T-helper 2 cell treated with Interferon-gamma antibody and Interleukin-4, amounts not matched to agents 100 ng/mL and 5 ng/mL, for 36 hours (primary cell): ENCODE measurements at regions not wholly inside any gene's neighbourhood (a gene's known extent, or its start where the extent isn't known, plus 50 kb on each side); places are given as distances from the start of the nearest gene placed in this dataset.

Experiments
- intact Hi-C: fragments of 100-400 bp; cut with micrococcal nuclease; formaldehyde crosslinking; loops from one replicate; pipeline ENCODE4 v1.15.1; 2023

DNA sequence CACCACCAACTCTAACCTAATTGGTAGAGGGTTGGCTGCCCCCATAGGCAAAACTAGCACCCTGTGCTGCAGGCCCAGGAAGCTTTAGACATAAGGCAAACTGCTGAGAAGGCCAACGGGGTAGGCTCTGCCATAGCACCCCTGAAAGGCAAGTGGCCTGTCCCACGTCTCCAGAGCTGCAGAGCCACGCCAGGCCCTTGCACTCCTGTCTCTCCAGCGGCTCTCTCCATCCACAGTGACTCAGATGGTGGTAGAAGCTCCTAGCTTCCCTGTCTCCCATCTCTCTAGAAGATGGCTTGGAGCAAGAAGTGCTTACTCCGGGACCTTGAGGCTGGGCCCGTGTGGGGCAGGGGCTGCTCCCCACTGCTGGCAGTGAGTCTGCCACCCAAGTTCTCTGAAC lies 310.6 kb upstream of the ZMIZ1 start:
- intact Hi-C loops, result loop anchor here (10.0 kb wide), 1 partner anchor 437 kb away; no protein-coding TSS in a partner anchor

DNA sequence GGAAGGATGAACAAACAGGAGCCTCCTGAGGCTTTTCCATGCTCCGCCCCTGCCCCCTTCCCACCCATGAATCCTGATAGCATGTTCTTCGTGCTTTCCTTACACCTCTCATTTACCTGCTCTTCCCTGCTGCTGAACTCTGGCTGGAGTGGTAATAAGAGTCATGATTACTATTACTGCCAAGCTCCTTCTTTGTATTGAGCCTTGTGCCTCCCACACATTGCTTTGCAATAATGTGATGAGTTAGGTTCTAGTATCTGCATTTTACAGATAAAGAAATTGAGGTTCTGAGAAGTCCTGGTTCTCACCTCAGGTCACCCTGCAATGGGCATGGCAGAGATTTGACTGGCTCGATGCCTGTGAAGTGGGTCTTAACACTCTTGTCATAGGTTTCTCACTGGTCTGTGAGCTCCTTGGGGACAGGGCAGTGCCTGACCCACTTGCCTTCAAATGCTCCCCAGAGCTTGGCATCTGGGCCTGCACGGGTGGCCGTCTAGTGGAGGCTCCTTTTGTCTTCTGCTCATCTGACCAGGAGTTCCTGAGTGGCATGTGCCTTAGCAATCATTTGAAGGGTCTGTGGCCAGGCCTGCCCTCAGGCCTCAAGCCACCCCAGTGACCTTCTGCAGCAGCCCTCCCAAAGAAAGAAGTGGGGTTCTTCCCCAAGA lies 309.2 kb upstream of the ZMIZ1 start:
- intact Hi-C loops, result loop anchor here (10.0 kb wide), 1 partner anchor 435 kb away; no protein-coding TSS in a partner anchor

DNA sequence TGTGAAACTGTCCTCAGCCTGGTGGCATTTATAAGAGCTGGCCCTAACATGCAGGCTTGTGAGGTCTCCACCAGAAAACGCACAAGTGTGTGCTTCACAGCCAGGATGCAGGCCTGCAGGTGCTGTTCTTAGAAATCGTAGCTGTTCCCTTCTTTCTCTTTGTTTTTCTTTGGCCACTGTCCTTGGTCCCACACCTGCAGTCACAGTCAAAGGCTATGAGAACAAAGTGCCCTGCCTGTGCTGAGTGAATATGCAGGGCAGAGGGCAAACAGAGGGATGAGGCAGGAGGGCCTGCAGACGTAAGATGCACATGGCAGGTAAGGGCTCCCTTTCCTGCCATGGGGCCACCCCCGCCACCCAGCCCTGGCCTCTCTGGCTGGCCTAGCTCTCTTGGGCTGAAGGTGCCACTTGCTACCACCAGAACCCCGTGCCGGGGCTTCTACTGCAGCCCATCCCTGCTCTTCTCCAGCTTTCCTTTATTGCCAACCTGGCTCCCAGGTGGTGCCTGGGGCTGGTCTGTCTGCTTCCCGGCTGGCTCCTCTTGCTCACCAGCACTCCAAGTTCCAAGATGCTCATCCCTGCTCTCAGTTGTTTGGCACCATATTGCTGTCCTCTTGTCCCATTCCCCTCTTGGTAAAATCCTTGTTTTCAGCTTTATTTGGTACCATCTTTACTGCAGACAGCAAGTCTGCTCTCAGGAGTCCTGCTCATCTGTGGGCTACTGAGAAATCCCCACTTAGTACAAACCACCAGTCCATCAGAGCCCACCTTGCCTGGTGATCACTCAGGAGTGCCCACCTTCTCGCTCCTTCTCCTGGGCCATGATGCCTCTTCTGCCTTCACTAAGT lies 308.1 kb upstream of the ZMIZ1 start:
- intact Hi-C loops, result no loop called here

DNA sequence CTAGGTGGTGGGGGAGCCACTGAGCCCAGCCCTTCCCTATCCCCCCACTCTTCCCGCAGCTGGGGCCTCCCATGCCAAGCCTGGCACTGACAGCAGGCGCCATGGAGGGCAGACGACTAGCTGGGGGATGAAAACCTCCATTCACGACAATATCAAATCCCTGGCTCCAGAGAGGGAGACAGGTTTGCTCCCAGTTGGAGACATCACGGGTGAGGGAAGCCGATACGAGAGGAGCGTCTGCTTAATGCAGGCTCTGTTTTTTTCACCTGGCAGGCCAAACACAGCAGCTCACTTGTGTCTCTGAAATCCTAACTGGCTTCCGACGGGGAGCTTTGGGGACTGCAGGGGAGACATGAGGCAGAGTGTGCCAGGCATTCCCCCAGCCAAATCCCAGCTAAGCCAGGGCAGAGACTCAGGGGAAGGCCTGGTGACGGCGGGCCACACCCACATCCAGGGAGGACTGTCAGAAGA lies 307.4 kb upstream of the ZMIZ1 start:
- intact Hi-C loops, result no loop called here

DNA sequence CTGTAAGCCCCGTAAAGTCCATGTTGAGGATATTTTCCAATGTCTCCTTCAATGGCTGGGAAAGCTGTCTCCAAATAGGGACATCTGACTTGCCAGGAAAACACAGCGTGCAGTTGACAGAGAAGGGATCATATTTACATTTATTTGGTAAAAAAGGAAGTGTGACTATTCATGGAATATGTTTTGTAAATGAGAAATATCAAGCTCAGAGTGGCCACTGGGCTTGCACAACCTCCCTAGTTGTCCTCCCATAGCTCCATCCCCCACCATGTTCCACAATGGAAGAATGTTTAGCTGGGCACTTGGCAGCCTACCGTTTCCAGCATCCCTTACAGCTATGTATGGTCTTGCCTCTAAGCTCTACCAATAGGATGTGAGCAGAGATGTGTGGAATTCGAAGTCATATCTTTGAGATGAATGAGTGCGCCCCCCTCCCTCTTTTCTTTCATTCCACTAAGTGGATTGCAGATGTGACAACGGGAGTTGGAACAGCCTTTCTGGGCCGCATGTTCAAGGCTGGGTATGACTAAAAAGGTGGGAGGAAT lies 306.6 kb upstream of the ZMIZ1 start:
- intact Hi-C loops, result no loop called here

DNA sequence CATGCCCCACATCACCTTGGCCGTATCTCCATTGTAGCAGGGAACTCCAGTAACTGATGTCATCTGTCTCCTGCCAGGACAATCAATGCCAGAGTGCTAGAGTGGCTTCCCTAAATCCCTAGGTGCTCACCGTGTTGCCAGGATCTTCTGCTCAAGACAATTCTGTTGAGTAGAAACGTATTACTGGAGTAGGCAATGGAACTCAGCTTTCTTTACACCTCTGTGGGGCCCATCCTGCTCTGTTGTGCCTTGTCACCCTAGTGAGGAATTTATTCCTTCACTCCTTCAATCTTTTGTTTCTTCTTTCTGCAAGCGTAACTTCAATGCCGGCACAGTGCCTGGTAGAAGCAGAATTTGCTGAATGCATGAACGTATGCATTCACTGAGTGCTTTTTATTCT lies 305.5 kb upstream of the ZMIZ1 start:
- intact Hi-C loops, result no loop called here

DNA sequence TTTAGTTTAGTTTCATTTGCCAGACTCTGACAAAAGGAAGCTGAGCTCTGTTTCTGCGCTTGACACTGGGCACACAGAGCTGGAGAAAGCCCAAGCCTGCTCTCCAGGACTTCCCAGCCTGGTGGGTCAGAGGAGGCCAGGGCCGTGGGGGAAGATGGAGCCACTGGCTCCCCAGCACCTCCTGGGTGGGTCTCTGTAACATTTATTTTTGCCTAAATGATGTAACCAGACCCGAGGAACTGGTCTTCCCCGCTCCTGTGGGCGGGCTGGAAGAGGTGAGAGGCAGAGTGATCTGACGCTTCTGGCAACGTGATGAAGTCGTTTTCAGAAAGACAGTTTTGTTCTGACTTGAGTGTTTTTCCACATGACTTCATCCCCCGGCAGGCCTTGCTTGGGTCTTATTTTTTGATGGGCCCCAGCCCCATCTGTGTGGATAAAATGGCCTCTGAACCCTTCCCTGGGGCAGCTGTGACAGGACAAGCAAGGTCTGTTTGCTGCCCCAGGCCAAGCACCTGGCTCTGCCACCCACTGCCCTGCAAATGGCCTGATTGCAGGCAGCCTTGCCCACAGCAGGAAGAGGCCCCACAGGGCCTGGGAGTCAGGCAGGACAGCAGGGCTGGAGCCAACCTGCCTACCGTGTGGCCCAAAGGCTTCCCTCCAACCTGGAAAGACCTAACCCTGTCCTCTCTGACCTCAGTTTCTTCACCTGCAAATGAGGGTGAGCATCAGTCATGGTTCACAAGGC lies 304.9 kb upstream of the ZMIZ1 start:
- intact Hi-C loops, result no loop called here

DNA sequence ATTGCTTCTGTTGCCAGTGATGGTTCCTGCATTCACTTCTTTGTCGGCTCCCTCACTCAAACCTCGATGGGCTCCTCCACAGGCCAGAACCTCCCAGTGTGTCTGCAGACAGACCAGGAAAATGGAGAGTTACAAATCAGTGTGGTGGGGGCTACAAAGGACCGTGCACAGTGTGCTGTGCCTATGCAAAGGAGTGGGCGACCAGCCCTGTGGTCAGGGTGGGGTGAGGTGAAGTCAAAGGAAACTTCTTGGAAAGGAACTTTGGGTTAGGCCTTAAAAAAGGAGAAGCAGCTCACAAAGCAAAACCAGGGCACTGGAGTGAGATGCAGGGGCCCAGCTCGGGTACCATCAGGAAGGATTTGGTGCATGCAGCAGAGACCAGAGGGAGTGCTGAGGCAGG lies 304.3 kb upstream of the ZMIZ1 start:
- intact Hi-C loops, result no loop called here

DNA sequence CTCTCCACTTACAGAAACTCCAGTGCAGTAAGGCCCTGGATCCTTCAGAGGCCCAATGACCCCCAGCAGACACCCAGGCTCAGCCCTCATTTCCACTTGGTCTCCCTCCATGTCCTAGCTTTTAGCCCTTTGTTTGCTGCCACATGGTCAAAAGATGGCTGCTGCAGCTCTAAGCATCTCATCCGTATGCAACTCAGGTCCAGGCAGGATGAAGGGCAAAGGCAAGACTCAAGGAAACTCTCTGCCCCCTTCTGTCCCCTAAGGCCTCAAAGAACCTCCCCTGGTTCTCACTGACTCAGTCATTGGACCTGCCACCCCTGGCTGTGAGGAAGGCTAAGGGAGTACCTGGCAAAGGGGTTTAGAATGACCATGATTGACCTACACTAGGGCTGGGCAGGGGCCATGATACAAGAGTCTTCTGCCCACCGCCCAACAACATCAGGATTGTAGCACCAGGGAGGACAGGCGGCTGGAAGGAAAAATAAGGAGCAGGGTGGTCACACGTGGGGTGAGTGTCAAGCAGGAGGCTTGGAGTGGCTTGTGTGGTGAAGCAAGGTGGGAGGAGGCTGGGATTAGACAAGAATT lies 303.8 kb upstream of the ZMIZ1 start:
- intact Hi-C loops, result no loop called here

DNA sequence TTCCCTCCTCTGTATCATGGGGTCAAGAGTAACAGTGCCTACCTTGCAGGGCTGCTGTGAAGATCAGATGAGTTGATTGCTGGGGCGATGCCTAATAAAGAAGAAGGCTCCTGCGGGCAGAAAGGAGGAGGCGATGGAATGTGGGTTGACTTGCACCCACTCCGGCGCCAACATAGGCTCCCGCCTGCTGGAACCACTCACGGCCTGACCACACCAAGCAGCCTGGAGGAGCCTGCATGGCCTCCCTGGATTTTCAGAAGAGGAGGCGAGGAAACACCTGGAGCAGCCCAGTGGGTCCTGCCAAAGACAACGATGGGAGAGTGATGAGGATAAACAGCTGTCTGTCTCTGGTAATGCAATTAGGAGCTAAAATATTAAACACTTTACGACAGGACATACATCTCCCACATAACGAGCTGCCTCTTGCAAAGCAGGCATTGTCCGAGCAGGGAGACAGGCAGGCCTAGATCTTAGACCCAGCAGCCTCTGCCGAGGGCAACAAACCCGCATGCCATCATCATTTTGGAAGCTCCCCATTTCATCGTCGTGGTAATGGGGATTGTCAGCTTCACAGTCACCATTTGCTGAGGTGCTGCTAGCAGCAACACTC lies 302.9 kb upstream of the ZMIZ1 start:
- intact Hi-C loops, result no loop called here

DNA sequence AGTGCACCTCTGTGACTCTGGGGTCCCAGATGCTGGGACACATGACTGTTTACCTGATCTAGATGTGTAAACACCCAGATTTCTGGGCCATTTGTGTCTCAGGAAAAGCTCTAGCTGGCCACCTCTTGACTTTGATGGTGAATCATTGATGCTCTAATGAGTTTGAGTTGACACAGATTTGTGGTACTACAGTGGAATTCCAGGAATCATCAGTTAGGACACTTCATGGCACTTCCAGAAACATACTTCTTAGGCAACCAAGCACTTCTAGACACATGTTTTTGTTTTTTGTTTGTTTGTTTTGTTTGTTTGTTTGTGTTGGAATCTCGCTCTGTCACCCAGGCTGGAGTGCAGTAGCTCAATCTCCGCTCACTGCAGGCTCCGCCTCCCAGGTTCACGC lies 302.2 kb upstream of the ZMIZ1 start:
- intact Hi-C loops, result no loop called here

DNA sequence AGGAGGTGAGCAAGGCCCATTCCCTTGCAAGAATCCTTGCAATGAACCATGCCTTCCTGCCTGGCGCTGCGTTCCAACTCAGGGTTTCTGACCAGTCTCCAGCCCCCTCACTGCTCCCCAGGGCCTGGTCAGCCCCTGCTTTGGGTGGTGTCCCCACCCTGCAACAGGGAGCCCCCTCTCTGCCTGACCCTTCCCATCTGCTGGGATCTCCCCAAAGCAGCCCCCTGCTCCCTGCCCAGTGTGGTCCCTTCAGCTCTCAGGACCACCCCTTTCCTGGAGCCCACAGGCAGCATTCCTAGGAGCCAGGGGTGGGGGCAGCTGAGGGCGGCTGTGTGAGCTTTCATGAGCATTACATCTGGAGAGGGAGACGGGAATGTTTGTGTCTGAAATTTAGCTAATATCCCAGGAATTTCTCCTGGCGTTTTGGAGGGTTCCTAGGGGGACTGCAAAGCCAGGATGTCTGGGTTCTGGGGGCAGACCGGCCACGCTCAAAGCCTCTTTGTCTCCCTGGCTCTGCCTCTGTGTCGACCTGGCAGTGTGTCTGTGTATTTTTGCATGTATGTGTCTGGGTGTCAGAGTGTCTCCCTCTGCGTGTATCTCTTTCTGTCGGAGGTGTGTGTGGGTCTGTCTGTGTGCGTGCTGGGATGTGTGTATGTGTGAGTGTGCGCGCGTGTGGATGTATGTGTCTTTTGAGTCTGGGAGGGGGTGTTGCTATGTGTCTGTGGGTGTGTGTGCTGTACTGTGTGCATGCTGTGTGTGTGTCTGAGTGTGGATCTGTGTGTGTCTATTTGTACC lies 300.5 kb upstream of the ZMIZ1 start:
- intact Hi-C loops, result no loop called here

DNA sequence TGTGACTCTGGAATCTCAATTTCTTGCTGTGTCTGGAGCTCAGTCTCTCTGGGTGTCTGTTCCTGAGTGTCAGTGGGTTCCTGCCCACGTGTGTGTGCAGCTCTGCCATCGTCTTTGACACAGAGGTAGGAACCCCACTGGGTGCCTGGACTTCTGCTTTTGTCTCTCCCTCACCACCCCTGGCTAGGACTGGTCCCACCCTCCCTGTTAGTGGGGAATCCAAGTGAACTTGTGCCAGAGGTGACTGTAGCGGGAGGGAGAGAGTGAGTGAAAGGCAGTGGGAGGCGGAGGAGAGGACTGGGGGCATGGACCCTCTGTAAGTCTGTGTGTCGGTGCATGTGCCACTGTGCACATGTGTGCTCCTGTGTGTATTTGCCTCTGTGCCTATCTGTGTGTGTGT lies 299.9 kb upstream of the ZMIZ1 start:
- intact Hi-C loops, result no loop called here

DNA sequence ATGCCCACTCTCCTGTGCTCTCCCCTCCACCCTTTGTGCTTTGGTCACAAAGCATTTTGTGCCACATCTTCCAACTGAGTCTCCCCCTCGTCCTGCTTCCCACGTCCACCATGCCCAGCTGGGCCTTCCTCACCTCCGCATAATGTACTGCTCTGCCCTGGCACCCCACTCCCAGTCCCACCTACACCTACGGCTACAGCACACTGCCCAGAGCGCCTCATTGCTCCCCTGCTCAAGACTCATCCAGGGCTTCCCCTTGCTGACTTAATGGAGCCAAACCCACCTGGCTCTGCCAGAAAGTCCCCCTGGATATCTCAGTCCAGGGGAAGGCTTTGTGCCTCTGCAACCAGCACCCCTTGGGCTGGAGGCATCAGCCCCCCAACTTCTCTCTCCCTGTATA lies 299.2 kb upstream of the ZMIZ1 start:
- intact Hi-C loops, result no loop called here

DNA sequence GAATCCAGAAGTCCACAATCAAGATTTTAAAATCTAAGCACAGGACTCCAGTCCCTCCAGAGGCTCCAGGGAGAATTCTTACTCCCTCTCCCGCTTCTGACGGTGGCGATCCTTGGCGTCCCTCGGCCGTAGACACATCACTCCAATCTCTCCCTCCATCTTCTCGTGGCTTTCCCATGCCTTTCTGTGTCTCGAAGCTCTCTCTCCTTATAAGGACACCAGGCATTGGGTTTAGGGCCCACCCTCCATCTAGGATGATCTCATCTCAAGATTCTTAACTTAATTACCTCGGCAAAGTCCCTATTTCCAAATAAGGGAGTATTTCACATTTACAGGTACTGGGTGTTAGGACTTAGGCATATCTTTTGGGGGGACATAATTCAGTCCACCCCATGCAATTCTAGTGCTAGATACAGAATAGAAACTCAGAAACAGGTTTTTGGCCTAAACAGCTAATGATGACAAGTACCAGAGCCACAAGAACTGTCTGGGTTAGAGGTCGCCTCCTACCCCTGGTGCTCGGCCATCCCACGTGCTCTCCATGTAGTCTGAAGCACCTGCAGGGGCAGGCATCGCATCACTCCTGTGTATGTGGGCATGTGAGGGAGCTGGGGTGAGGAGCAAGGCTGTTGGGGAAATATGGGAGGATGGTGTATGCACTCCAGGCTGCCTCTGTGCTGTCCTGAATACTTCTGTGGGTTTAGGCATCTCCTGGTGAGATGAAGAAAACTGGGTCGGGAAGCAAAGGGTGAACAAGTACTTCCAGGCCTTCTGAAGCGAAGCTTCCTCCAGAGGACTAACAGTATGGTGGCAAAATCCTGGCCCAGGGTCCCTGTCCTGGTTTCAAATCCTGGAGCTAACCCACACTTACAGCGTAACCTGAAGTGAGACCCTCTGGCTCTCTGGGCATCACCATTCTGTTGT lies 298.3 kb upstream of the ZMIZ1 start:
- intact Hi-C loops, result no loop called here

DNA sequence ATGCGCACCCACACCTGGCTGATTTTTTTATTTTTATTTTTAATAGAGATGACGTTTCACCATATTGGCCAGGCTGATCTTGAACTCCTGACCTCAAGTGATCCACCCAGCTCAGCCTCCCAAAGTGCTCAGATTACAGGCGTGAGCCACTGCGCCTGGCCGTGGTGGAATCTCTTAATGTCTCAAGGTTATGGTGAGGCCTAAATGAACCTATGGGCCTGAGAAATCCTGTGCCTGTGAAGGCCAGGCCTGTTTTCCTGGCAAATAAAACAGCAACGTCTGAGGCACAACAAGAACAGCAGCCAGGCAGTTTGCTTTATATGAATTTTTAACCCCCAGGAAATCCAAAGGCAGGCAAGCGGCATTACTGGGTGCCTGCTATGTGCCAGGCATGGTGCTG lies 297.5 kb upstream of the ZMIZ1 start:
- intact Hi-C loops, result no loop called here

DNA sequence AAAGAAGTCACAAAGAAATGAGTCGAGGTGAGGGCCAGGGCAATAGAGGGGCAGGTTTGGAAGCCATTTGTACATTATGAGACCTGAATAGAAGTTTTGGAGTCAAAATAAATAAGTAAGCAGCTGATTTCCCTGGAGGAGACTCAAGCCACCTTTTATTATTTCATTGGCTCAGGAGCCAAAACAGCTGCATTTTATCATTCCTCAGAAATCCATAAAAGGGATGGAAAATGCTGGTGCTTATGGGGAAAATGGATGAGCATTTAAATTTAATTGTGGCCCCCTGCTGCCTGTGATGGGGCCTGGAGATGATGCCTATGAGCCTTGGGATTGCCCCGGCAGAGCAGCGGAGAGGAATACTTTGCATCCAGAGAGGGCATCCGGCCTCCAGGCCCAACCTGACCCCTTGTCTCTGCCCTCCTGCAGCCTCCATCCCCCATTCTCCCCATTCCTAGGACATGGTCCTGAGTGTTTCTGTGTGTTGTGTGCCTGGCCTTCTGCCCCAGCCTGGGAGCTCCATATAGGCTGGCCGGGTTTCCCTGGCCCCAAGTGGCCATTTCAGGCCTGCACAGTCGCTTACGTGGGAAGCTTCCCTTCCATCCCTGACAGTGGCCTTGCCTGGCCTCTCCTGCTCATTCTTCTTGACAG lies 296.8 kb upstream of the ZMIZ1 start:
- intact Hi-C loops, result no loop called here

DNA sequence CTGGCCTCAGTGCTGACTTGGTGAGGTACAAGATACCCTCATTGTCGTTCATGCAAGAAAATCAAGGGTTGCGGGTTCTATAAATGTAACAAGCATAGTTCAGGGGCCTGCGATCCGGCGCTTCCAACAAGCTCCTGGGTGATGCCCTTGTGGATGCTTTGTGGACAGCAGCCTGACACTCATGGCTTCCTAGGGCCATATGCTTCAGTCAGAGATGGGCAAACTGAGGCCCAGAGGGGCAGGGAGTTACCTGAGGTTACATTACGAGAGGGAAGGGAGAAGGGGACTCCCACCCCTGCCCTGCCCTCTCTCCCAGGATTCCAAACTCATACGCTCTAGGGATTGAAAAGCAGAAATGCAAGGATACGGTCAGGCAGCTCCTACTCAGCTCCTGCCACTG lies 296.3 kb upstream of the ZMIZ1 start:
- intact Hi-C loops, result no loop called here
